H9 (cell line): ENCODE measurements at regions not wholly inside any gene's neighbourhood (a gene's known extent, or its start where the extent isn't known, plus 50 kb on each side); places are given as distances from the start of the nearest gene placed in this dataset.

Source experiments
- DNase-seq: peaks from one replicate; pipeline ENCODE4 v3.0.0-alpha.2; 2017
- H2AFZ ChIP-seq: one replicate; pipeline ENCODE4 v1.6.1; 2013; ENCODE audit warnings: mild to moderate bottlenecking, low read length, control low read depth, moderate library complexity
- H2AK5ac ChIP-seq: 2 replicates; pipeline ENCODE4 v1.6.1; 2013; ENCODE audit warnings: low read length, control low read depth, mixed read lengths; ENCODE audit not compliant: insufficient read length
- H2BK120ac ChIP-seq: one replicate; pipeline ENCODE4 v1.6.1; 2013; ENCODE audit warnings: low read depth, mild to moderate bottlenecking, low read length, control low read depth, inconsistent platforms; ENCODE audit not compliant: poor library complexity, severe bottlenecking
- H2BK12ac ChIP-seq: 2 replicates; pipeline ENCODE4 v1.6.1; 2013; ENCODE audit warnings: low read length, control low read depth, mixed read lengths, low read depth; ENCODE audit not compliant: insufficient read length
- H2BK15ac ChIP-seq: 2 replicates; pipeline ENCODE4 v1.6.1; 2013; ENCODE audit warnings: low read depth, low read length, control low read depth
- H2BK20ac ChIP-seq: one replicate; pipeline ENCODE4 v1.6.1; 2013; ENCODE audit warnings: low read depth, mild to moderate bottlenecking, low read length, control low read depth, inconsistent platforms; ENCODE audit not compliant: poor library complexity, severe bottlenecking
- H2BK5ac ChIP-seq: 2 replicates; pipeline ENCODE4 v1.6.1; 2013; ENCODE audit warnings: low read length, control low read depth, mixed read lengths; ENCODE audit not compliant: insufficient read length
- H3K14ac ChIP-seq: 2 replicates; pipeline ENCODE4 v1.6.1; 2013; ENCODE audit warnings: low read length, control low read depth; ENCODE audit not compliant: insufficient read depth
- H3K18ac ChIP-seq: 2 replicates; pipeline ENCODE4 v1.6.1; 2013; ENCODE audit warnings: low read depth, mild to moderate bottlenecking, mixed read lengths, low read length, control low read depth; ENCODE audit not compliant: insufficient read length
- H3K23ac ChIP-seq: 2 replicates; pipeline ENCODE4 v1.6.1; 2013; ENCODE audit warnings: low read length, control low read depth, mixed read lengths, low read depth; ENCODE audit not compliant: insufficient read length
- H3K23me2 ChIP-seq: 2 replicates; pipeline ENCODE4 v1.6.1; 2013; ENCODE audit warnings: low read depth, mild to moderate bottlenecking, mixed read lengths, low read length, control low read depth; ENCODE audit not compliant: insufficient read length, poor library complexity, severe bottlenecking
- H3K27ac ChIP-seq: 2 replicates; pipeline ENCODE4 v1.5.1; 2013; ENCODE audit warnings: low read length, control low read depth, mixed read lengths, low read depth; ENCODE audit not compliant: insufficient read length
- H3K27me3 ChIP-seq: 2 replicates; pipeline ENCODE4 v1.6.1; 2013; ENCODE audit warnings: low read length, control low read depth, inconsistent platforms; ENCODE audit not compliant: insufficient read depth
- H3K4ac ChIP-seq: 2 replicates; pipeline ENCODE4 v1.6.1; 2013; ENCODE audit warnings: low read depth, mild to moderate bottlenecking, control low read depth, inconsistent platforms, low read length, moderate library complexity
- H3K4me1 ChIP-seq: 2 replicates; pipeline ENCODE4 v1.6.1; 2013; ENCODE audit warnings: low read length, control low read depth, inconsistent platforms; ENCODE audit not compliant: insufficient read depth
- H3K4me2 ChIP-seq: 2 replicates; pipeline ENCODE4 v1.6.1; 2013; ENCODE audit warnings: low read length, control low read depth, mixed read lengths; ENCODE audit not compliant: insufficient read length, insufficient read depth
- H3K56ac ChIP-seq: 2 replicates; pipeline ENCODE4 v1.6.1; 2013; ENCODE audit warnings: low read depth, mild to moderate bottlenecking, mixed read lengths, low read length, control low read depth; ENCODE audit not compliant: insufficient read length
- H3K79me1 ChIP-seq: 2 replicates; pipeline ENCODE4 v1.6.1; 2013; ENCODE audit warnings: low read depth, mild to moderate bottlenecking, moderate library complexity, low read length, control low read depth, inconsistent platforms; ENCODE audit not compliant: insufficient read depth, poor library complexity, severe bottlenecking
- H3K79me2 ChIP-seq: 2 replicates; pipeline ENCODE4 v1.6.1; 2013; ENCODE audit warnings: low read length, control low read depth, inconsistent platforms; ENCODE audit not compliant: insufficient read depth
- H3K9ac ChIP-seq: 2 replicates; pipeline ENCODE4 v1.6.1; 2013; ENCODE audit warnings: low read length, control low read depth, mixed read lengths; ENCODE audit not compliant: insufficient read length; ENCODE audit errors: extremely low read depth
- H3K9me3 ChIP-seq: one replicate; pipeline ENCODE4 v1.6.1; 2013; ENCODE audit warnings: low read depth, low read length, inconsistent platforms; ENCODE audit not compliant: control insufficient read depth
- H3T11ph ChIP-seq: one replicate; pipeline ENCODE4 v1.6.1; 2013; ENCODE audit warnings: mild to moderate bottlenecking, low read length, control low read depth, inconsistent platforms
- H4K20me1 ChIP-seq: one replicate; pipeline ENCODE4 v1.6.1; 2013; ENCODE audit not compliant: control insufficient read depth, insufficient read length, insufficient read depth
- H4K5ac ChIP-seq: 2 replicates; pipeline ENCODE4 v1.6.1; 2013; ENCODE audit warnings: low read depth, mild to moderate bottlenecking, mixed read lengths, low read length, control low read depth; ENCODE audit not compliant: insufficient read length
- H4K8ac ChIP-seq: replicated peaks from 2 replicates; pipeline ENCODE4 v1.6.1; 2013; ENCODE audit warnings: low read length, control low read depth, mixed read lengths, low read depth; ENCODE audit not compliant: insufficient read length
- H4K91ac ChIP-seq: 2 replicates; pipeline ENCODE4 v1.6.1; 2013; ENCODE audit warnings: low read depth, mild to moderate bottlenecking, moderate library complexity, mixed read lengths, low read length, control low read depth; ENCODE audit not compliant: insufficient read length
- H3K27ac Mint-ChIP-seq, 3 experiments: 2 replicates in 2 of 3; 3 replicates in 1 of 3; pipeline ENCODE4 v1.8.0; 2020 to 2021; ENCODE audit warnings: mixed read lengths in 3 of 3, mild to moderate bottlenecking in 1 of 3, moderate library complexity in 1 of 3
- H3K27me3 Mint-ChIP-seq: 2 replicates; pipeline ENCODE4 v1.8.0; 2021; ENCODE audit warnings: low read depth, mild to moderate bottlenecking, moderate library complexity, mixed read lengths
- H3K36me3 Mint-ChIP-seq, 3 experiments: 2 replicates in 2 of 3; 3 replicates in 1 of 3; pipeline ENCODE4 v1.8.0; 2020 to 2021; ENCODE audit warnings: low read depth in 3 of 3, mixed read lengths in 3 of 3; ENCODE audit not compliant: insufficient read depth in 1 of 3
- H3K4me1 Mint-ChIP-seq, 2 experiments: 2 replicates each; pipeline ENCODE4 v1.8.0; 2020; ENCODE audit warnings: mixed read lengths in 2 of 2
- H3K4me3 Mint-ChIP-seq, 2 experiments: 2 replicates in 1 of 2; 3 replicates in 1 of 2; pipeline ENCODE4 v1.8.0; 2020 to 2021; ENCODE audit warnings: mild to moderate bottlenecking in 2 of 2, mixed read lengths in 2 of 2, moderate library complexity in 1 of 2
- H3K9me3 Mint-ChIP-seq, 2 experiments: 2 replicates in 1 of 2; 3 replicates in 1 of 2; pipeline ENCODE4 v1.8.0; 2020; ENCODE audit warnings: mild to moderate bottlenecking in 2 of 2, mixed read lengths in 2 of 2, moderate library complexity in 1 of 2
- WGBS: extraction: QIAGEN DNeasy Blood & Tissue Kit; methylation state at CpG from one replicate; pipeline ENCODE4 v1.1.7; 2013; ENCODE audit warnings: missing lambda C conversion rate, low lambda C conversion rate, mixed read lengths; ENCODE audit not compliant: insufficient read length; ENCODE audit errors: extremely low coverage; 5-methylcytosine and 5-hydroxymethylcytosine counted together
- TF ChIP-seq, protein P1 (sequence below): fragments of 200-600 bp; sonication (generic); conservative IDR thresholded peaks from 3 replicates; pipeline ENCODE4 v1.8.0; 2021; ENCODE audit warnings: antibody characterized with exemption, mild to moderate bottlenecking

DNA sequence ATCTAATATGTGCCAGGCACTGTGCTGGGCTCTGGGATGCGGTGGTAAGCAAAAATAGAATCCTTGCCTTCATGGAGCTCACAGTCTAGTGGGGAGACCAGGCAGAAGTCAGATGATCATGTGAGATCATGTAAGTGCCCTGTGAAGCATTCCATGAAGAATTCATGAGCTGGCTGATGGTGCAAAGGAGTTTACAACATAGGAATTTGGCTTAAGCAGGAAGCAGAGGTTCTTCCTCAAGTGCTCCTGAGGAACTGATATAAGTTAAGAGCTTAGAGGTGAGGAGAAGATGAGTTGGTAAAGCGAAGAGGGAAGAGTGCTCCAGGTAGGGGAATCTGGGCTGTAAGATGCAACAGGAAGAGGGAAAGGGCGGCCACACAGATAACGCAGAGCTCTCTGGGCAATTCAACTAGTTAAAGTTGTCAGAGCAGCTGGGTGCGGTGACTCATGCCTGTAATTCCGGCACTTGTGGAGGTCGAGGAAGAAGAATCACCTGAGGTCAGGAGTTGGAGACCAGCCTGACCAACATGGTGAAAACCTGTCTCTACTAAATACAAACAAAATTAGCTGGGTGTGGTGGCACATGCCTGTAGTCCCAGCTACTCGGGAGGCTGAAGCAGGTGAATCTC is 78.5 kb upstream of the SPATA31D4 start:
- no peak overlapping the region for H2AFZ ChIP-seq
- no peaks in the 10 kb centered on the region; the same call in 1 of the 2 replicates for H3K27me3 Mint-ChIP-seq
- no CpG with 5 or more reads among the region's 8 CpGs for WGBS
- H3K23ac ChIP-seq: no peak overlapping the region
- no peak overlapping the region for H2AK5ac ChIP-seq
- H4K20me1 ChIP-seq: no peaks in the 10 kb centered on the region
- no peaks in the 10 kb centered on the region for H3K36me3 Mint-ChIP-seq
- H2BK20ac ChIP-seq: no peak overlapping the region
- H4K8ac ChIP-seq: no peak overlapping the region
- no peak overlapping the region for H3K4me3 Mint-ChIP-seq
- H2BK12ac ChIP-seq: no peak overlapping the region
- DNase-seq: no peak
- no peaks in the 10 kb centered on the region for H3K9me3 Mint-ChIP-seq
- TF ChIP-seq, protein P1, sequence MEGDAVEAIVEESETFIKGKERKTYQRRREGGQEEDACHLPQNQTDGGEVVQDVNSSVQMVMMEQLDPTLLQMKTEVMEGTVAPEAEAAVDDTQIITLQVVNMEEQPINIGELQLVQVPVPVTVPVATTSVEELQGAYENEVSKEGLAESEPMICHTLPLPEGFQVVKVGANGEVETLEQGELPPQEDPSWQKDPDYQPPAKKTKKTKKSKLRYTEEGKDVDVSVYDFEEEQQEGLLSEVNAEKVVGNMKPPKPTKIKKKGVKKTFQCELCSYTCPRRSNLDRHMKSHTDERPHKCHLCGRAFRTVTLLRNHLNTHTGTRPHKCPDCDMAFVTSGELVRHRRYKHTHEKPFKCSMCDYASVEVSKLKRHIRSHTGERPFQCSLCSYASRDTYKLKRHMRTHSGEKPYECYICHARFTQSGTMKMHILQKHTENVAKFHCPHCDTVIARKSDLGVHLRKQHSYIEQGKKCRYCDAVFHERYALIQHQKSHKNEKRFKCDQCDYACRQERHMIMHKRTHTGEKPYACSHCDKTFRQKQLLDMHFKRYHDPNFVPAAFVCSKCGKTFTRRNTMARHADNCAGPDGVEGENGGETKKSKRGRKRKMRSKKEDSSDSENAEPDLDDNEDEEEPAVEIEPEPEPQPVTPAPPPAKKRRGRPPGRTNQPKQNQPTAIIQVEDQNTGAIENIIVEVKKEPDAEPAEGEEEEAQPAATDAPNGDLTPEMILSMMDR: no peak
- H3K4me2 ChIP-seq: no peak overlapping the region
- H3K9me3 ChIP-seq: no peaks in the 10 kb centered on the region
- H3K4ac ChIP-seq: no peak overlapping the region
- no peak overlapping the region for H3K18ac ChIP-seq
- H3K9ac ChIP-seq: no peak overlapping the region
- no peak overlapping the region for H3K27ac ChIP-seq
- H3K27ac Mint-ChIP-seq: no peak overlapping the region
- H3K27me3 ChIP-seq: no peaks in the 10 kb centered on the region
- H3K79me1 ChIP-seq: no peaks in the 10 kb centered on the region
- no peak overlapping the region for H2BK5ac ChIP-seq
- H3K79me2 ChIP-seq: no peaks in the 10 kb centered on the region
- H2BK15ac ChIP-seq: no peak overlapping the region
- no peaks in the 10 kb centered on the region for H3K4me1 Mint-ChIP-seq
- no peak overlapping the region for H4K5ac ChIP-seq
- H3T11ph ChIP-seq: no peak overlapping the region
- H3K4me1 ChIP-seq: no peaks in the 10 kb centered on the region; the same call in 1 of the 2 replicates
- H3K23me2 ChIP-seq: no peaks in the 10 kb centered on the region
- no peak overlapping the region for H2BK120ac ChIP-seq
- H4K91ac ChIP-seq: no peak overlapping the region
- H3K56ac ChIP-seq: no peak overlapping the region
- H3K14ac ChIP-seq: no peak overlapping the region
